22Rv1 (cell line): ENCODE measurements at regions not wholly inside any gene's neighbourhood (a gene's known extent, or its start where the extent isn't known, plus 50 kb on each side); places are given as distances from the start of the nearest gene placed in this dataset.

Source experiments
- ZFX ChIP-seq: fragments of 450-650 bp; IDR thresholded peaks from 2 replicates; pipeline ENCODE4 v1.6.1; 2017; ENCODE audit warnings: antibody characterized with exemption, borderline replicate concordance
- TF ChIP-seq, protein P1 (sequence below): fragments of 450-650 bp; IDR thresholded peaks from 2 replicates; pipeline ENCODE4 v1.5.1; 2017; ENCODE audit warnings: mild to moderate bottlenecking

DNA sequence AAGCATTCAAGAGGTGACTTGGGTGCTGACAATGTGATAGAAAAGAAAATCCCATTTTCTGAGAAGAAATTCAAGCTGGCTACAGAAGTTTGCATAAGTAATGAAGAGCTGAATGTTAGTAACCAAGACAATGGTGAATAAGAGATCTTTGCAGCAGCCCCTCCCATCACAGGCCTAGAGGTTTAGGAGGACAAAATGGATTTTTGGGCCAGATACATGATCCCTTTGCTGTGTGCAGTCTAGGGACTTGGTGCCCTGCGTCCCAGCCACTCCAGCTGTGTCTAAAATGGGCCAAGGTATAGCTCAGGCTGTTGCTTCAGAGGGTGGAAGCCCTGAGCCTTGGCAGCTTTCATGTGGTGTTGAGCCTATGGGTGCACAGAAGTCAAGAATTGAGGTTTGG is 107.0 kb upstream of the EPHA5 start:
- TF ChIP-seq, protein P1, sequence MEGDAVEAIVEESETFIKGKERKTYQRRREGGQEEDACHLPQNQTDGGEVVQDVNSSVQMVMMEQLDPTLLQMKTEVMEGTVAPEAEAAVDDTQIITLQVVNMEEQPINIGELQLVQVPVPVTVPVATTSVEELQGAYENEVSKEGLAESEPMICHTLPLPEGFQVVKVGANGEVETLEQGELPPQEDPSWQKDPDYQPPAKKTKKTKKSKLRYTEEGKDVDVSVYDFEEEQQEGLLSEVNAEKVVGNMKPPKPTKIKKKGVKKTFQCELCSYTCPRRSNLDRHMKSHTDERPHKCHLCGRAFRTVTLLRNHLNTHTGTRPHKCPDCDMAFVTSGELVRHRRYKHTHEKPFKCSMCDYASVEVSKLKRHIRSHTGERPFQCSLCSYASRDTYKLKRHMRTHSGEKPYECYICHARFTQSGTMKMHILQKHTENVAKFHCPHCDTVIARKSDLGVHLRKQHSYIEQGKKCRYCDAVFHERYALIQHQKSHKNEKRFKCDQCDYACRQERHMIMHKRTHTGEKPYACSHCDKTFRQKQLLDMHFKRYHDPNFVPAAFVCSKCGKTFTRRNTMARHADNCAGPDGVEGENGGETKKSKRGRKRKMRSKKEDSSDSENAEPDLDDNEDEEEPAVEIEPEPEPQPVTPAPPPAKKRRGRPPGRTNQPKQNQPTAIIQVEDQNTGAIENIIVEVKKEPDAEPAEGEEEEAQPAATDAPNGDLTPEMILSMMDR, result no peak
- no peak for TF ChIP-seq ZFX
